NCI-H82 (cell line): ENCODE measurements at regions not wholly inside any gene's neighbourhood (a gene's known extent, or its start where the extent isn't known, plus 50 kb on each side); places are given as distances from the start of the nearest gene placed in this dataset.
"Not testable (repeated sequence)": the region's sequence is repeated elsewhere in the genome, so short reads cannot be mapped to it uniquely, and the experiment has no call there.

Experiments
- DNase-seq: peaks from one replicate; lab custom pipeline; 2025; lab: John Stamatoyannopoulos, UW

GRCh38 chr7:4437916-4438315, 244.2 kb upstream of the FOXK1 start:
- DNase-seq, result no peak

DNA sequence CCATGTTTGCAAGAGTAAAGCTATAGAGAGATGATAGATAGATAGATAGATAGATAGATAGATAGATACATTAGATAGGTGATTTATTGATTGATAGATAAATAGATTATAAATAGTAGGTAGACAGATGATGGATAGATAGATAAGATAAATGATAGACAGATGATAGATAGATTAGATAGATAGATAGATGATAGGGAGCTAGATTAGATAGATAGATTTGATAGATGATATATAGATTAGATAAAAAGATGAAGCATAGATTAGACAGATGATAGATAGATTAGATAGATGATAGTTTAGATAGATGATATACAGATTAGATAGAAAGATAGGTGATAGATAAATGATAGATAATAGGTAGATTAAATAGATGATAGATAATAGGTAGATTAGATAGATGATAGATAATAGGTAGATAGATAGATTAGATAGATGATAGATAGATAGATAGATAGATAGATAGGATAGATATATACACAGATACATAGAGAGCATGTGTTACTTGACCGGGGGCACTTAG, 243.3 kb upstream of the FOXK1 start:
- no peak for DNase-seq

- no peak for DNase-seq
These were observed 242.7 kb upstream of the FOXK1 start for GRCh38 chr7:4439444-4439843.

DNA sequence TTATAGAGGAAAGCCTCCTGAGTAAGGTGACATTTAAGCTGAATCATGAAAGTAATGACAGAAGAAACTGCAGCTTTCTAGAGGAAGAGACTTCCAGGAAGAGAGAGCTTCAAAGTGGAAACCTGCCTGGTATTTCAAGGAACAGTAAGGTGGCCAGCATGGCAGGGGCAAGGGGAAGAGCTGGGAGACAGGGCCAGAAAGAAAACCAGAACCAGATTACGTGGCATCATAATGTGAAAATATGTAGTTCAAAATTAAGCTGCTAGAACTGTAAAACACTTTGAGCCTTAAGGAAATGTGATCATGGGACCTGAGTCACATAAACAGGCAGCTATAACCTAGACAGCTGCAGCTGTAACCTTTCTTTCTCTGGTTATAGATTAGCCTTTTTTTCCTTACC, 238.0 kb upstream of the FOXK1 start:
- no peak for DNase-seq

DNA sequence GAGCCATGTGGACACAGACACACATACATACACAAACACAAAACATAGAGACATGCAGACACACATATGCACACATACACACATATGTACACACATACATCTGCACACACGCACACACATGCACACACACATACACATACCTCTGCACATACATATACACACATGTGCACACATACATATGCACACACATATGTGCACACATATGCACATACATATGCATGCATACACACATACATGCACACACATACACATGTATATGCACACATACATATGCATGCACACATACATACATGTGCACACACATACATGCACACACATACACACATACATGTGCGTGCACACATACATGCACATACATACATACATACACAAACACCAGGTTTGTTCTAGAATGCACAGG, 236.3 kb upstream of the FOXK1 start:
- DNase-seq, result no peak

DNA sequence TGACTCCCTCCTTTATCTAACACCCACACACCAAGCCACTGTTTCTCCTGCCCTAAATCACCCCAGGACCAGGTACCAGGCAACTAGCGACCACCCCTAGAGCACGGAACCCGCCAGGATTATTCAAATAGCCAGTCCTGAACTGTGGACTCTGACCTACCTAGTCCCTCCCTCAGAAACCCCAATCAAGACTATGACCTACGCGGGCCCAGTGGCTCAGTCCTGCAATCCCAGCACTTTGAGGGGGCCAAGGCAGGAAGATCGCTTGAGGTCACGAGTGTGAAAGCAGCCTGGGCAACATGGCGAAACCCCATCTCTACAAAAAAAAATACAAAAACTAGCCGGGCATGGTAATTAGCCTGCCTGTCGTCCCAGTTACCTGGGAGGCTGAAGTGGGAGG, 232.8 kb upstream of the FOXK1 start:
- DNase-seq, result no peak

DNA sequence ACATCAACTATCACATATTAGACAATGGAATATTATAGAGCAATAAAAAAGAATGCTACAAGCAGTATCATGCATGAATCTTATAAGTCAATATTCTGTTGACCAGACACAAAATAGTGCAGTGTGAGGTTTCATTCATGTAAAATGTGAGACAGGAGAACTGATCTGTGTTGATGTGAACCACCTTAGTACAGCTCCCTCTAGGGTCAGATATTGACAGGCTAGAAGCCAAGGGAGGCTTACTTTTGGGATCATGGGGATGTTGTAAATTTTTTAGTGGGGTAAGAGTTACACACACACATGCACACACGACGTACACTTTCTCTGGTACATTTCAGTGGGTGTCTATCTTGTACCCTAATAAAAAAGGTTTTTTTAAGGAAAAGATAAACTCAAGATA, 231.6 kb upstream of the FOXK1 start:
- DNase-seq, result no peak

DNA sequence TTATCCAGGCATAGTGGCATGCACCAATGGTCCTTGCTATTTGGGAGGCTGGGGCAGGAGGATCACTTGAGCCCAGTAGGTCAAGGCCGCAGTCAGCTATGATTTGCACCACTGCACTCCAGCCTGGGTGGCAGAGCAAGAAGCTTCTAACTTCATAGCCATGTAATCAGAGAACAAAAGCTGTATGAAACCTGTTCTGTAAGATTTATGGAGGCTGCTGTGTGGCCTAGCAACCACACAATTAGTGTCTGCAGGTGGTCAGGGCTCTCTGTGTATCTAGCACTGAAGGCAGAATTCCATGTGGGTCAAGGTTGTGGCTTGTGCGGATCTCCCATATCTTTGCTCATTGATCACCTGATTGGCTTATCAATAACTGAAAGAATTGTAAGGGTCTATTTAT, 221.5 kb upstream of the FOXK1 start:
- DNase-seq, result no peak

DNA sequence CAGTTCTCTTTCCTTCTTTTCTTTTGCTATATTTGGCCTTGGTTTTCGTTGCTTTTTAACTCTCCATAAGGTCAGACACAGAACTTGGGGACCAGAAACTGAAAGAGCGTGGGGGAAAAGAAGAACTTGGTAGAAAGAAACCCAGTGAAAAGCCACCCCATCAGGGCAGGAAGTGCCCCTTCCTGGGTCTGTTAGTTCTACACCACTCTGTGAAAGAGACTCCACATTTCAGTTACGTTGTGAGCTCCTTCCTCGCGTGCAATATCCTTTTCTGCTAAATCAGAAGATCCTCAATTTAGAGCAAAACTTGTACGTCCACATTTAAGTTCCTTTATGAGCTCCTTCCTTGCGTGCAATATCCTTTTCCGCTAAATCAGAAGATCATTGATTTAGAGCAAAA, 220.6 kb upstream of the FOXK1 start:
- DNase-seq, result no peak

GRCh38 chr7:4468320-4469102, 213.6 kb upstream of the FOXK1 start:
- DNase-seq, result no peak

- no peak for DNase-seq
These were observed 211.8 kb upstream of the FOXK1 start for GRCh38 chr7:4470246-4470645.

DNA sequence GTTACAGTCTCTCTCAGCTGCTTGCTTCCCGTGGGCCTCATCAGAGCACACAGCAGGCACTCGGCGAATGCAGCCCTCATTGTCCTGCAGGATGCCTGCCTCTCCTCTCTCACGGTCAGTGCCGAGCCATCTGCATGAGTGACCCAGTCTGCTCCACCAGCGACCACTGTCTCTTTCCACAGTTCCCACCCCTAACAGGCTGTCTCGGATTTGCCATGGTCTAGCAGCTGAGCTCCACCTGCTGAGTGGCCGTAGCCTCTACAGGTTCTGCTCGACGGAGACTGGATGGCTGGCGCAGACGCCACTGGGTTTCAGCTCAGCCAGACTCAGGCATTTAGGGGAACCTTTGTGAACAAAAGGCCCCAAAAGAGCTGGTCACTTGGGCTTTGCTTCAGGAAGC, 209.4 kb upstream of the FOXK1 start:
- DNase-seq, result peak; percentile 6

DNA sequence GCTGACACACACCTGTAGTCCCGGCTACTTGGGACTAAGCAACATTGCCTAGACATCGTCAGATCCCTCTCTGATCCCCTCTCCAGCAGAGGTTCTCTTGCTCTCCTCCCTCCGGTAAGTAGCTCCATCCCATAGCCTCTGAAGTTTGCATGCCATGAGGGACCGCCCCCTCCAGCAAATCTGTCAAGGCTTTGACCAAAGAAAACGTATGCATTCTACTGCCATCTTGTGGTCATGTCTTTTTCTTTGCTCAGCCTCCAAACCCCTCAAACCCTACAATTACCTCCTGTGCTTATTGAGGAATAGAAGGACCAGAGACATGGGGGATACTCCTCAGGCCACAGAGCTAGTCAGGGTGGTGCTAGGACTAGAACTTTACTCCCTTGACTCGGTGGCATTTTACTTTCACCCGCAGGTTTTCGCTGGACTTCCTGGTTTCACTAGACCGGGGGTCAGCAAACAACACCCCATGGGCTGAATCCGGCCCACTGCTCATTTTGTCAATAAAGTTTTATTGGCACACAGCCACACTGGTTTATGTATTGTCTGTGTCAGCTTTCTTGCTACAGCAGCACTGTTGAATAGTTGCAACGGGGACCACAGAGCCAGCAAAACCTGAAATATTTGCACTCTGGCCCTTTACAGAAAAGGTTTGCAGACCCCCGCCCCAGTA, 202.6 kb upstream of the FOXK1 start:
- DNase-seq, result peak; percentile 80

GRCh38 chr7:4480131-4480530, 202.0 kb upstream of the FOXK1 start:
- not testable (repeated sequence) for DNase-seq

- DNase-seq, result no peak
These were observed 198.2 kb upstream of the FOXK1 start for GRCh38 chr7:4483851-4484250.

- DNase-seq, result no peak
These were observed 197.6 kb upstream of the FOXK1 start for GRCh38 chr7:4484545-4484944.

DNA sequence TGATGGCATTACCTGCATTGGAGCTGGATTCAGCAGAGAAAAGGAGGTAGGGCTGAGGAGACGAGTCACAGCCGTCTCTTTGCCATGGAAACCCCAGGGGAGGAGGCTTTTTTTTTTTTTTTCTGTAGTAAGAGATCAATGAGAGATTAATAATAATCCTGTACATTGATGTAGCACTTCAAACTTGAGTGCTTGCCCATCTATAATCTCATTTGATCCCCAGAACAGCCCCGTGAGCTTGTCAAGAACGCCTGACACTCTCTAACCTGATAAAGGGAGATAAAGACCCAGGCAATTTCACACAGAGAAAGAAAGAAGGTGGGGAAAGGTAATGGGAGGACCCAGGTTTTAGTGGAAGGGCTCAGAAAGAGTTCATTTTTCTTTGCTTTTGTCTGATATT, 195.2 kb upstream of the FOXK1 start:
- peak; percentile 3 for DNase-seq

DNA sequence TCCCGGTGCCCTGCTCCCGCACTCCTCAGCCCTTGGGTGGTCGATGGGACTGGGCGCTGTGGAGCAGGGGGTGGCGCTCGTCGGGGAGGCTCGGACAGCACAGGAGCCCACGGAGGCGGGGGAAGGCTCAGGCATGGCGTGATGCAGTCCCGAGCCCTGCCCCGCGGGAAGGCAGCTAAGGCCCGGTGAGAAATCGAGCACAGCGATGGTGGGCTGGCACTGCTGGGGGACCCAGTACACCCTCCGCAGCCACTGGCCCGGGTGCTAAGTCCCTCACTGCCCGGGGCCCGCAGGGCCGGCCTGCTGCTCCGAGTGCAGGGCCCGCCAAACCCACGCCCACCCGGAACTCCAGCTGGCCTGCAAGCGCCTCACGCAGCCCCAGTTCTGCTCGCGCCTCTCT, 185.2 kb upstream of the FOXK1 start:
- DNase-seq, result not testable (repeated sequence)

GRCh38 chr7:4500812-4501211, 181.3 kb upstream of the FOXK1 start:
- no peak for DNase-seq

- DNase-seq, result not testable (repeated sequence)
These were observed 174.2 kb upstream of the FOXK1 start for GRCh38 chr7:4507886-4508285.

- DNase-seq, result no peak
These were observed 168.6 kb upstream of the FOXK1 start for GRCh38 chr7:4513450-4513849.

GRCh38 chr7:4519819-4520520, 162.1 kb upstream of the FOXK1 start:
- DNase-seq, result no peak

DNA sequence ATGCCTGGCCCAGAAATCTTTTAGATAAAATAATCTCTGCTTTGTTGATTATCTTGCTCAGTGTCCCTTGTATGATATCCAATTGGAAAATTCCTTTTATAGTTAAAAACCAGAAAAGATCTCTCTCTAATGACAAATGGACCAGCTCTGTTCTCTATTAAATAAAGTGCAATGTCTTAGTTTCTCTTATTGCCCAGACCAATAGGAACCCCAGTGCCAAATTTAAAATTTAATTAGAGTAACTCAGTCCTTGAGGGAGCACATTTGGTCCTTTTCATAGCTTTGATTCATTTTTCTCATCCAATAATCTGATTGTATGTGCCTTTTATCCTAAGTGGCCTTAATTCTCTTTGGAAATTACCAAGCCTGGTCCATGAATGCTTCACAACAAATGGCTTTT, 158.9 kb upstream of the FOXK1 start:
- no peak for DNase-seq
